ENCODE measurements at regions not wholly inside any gene's neighbourhood (a gene's known extent, or its start where the extent isn't known, plus 50 kb on each side); places are given as distances from the start of the nearest gene placed in this dataset.

- Histone ChIP-seq H3K27ac (replicated peaks) (no peak overlapping the region), H3K4me3 (replicated peaks; ENCODE audit: insufficient read depth, low read length) (no peak overlapping the region), H3K27me3 (ENCODE audit: insufficient read depth, poor library complexity, severe bottlenecking) (peaks cover 2% of the 10 kb centered on the region)
- TF ChIP-seq CTCF (IDR thresholded peaks at IDR 0.05; ENCODE audit: insufficient read depth, low read length): no peak
- no peak for TF ChIP-seq GABPA (IDR thresholded peaks at IDR 0.05; ENCODE audit: low read depth)
- TF ChIP-seq REST (IDR thresholded peaks at IDR 0.05; ENCODE audit: insufficient replicate concordance, low read depth): no peak
- TF ChIP-seq POLR2AphosphoS5 (IDR thresholded peaks at IDR 0.05; ENCODE audit: low read depth): no peak
- TF ChIP-seq SPI1 (IDR thresholded peaks at IDR 0.05; ENCODE audit: borderline replicate concordance, low read depth): no peak
- DNase-seq (ENCODE audit: low read depth in 1 of 2, low spot score in 1 of 2): no peak
These were observed 390.7 kb downstream of the PDCD6IP start for GRCh38 chr3:34189133-34189532.

GRCh38 chr3:34196914-34197313 lies 398.5 kb downstream of the PDCD6IP start:
- no peak for TF ChIP-seq SPI1 (IDR thresholded peaks at IDR 0.05; ENCODE audit: borderline replicate concordance, low read depth)
- no peak for DNase-seq (ENCODE audit: low read depth in 1 of 2, low spot score in 1 of 2)
- no peak overlapping the region for H3K4me3 ChIP-seq (replicated peaks; ENCODE audit: insufficient read depth, low read length)
- H3K27ac ChIP-seq (replicated peaks): no peak overlapping the region
- peaks cover 2% of the 10 kb centered on the region for H3K27me3 ChIP-seq (ENCODE audit: insufficient read depth, poor library complexity, severe bottlenecking)

GRCh38 chr3:34198309-34198708 lies 399.9 kb downstream of the PDCD6IP start:
- DNase-seq (ENCODE audit: low read depth in 1 of 2, low spot score in 1 of 2): no peak
- Histone ChIP-seq H3K27me3 (ENCODE audit: insufficient read depth, poor library complexity, severe bottlenecking) (no peaks in the 10 kb centered on the region), H3K27ac (replicated peaks) (no peak overlapping the region), H3K4me3 (replicated peaks; ENCODE audit: insufficient read depth, low read length) (no peak overlapping the region)
- TF ChIP-seq GABPA (IDR thresholded peaks at IDR 0.05; ENCODE audit: low read depth) (no peak), POLR2AphosphoS5 (IDR thresholded peaks at IDR 0.05; ENCODE audit: low read depth) (no peak), CTCF (IDR thresholded peaks at IDR 0.05; ENCODE audit: insufficient read depth, low read length) (no peak), REST (IDR thresholded peaks at IDR 0.05; ENCODE audit: insufficient replicate concordance, low read depth) (no peak), SPI1 (IDR thresholded peaks at IDR 0.05; ENCODE audit: borderline replicate concordance, low read depth) (no peak)

GRCh38 chr3:34200576-34200975 lies 402.1 kb downstream of the PDCD6IP start:
- DNase-seq (ENCODE audit: low read depth in 1 of 2, low spot score in 1 of 2): no peak
- H3K27ac ChIP-seq (replicated peaks): no peak overlapping the region
- no peaks in the 10 kb centered on the region for H3K27me3 ChIP-seq (ENCODE audit: insufficient read depth, poor library complexity, severe bottlenecking)
- TF ChIP-seq CTCF (IDR thresholded peaks at IDR 0.05; ENCODE audit: insufficient read depth, low read length) (no peak), REST (IDR thresholded peaks at IDR 0.05; ENCODE audit: insufficient replicate concordance, low read depth) (no peak), POLR2AphosphoS5 (IDR thresholded peaks at IDR 0.05; ENCODE audit: low read depth) (no peak), GABPA (IDR thresholded peaks at IDR 0.05; ENCODE audit: low read depth) (no peak), SPI1 (IDR thresholded peaks at IDR 0.05; ENCODE audit: borderline replicate concordance, low read depth) (no peak)
- no peak overlapping the region for H3K4me3 ChIP-seq (replicated peaks; ENCODE audit: insufficient read depth, low read length)

All from HL-60 (cell line).